HG03575 (cell line): ENCODE measurements at regions not wholly inside any gene's neighbourhood (a gene's known extent, or its start where the extent isn't known, plus 50 kb on each side); places are given as distances from the start of the nearest gene placed in this dataset.

Experiments
- ATAC-seq: cut with Tn5 transposase; IDR thresholded peaks from one replicate; pipeline ENCODE4 v1.9.1; 2021; ENCODE audit not compliant: unreplicated experiment, insufficient number of reproducible peaks, low FRiP score; ENCODE audit errors: extremely low read depth

GRCh38 chr5:2480871-2481270 is 270.6 kb downstream of the IRX2 start:
- ATAC-seq = no peak

DNA sequence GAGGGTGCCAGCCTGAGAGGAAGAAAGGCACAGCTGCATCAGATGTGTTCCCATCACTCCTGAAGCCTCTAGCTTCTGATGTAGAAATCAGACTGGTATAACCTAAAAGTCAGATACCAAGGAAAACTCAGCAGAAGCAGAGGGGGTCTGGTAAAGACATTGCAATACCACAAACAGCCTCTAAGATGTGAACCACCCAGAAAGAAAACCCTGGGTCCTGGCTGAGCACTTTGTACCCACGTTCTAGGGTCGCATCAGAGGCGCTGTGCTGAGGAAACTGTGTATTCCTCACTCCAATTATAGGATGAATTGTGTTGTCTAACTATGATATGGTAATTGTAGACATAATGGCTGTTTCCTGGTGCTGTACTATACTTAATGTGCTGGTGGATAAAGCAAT is 275.6 kb downstream of the IRX2 start:
- ATAC-seq = no peak

- ATAC-seq = no peak
Measured at GRCh38 chr5:2472670-2473069, 278.8 kb downstream of the IRX2 start.

- no peak for ATAC-seq
Measured at GRCh38 chr5:2471152-2471879, 280.2 kb downstream of the IRX2 start.

- no peak for ATAC-seq
Measured at GRCh38 chr5:2466966-2467365, 284.5 kb downstream of the IRX2 start.

DNA sequence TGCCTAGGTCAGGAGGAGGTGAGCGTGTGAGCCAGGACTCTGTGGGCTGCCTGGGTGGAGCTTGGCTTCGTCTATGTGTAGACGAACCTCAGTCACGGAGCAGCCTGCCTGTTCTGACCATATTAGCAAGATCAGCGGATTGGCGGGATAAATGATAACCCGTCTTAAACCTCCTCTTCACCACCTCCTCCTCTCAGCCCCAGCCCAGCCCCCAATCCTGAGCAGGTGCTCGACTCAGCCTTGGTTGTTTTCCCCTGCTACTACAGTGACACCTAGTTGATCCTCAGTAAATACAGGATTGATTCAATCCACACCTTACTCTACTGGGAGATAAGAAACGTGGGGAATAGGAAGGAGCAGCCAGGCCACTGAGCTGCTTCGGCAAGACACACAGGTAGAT is 286.1 kb downstream of the IRX2 start:
- ATAC-seq = no peak

DNA sequence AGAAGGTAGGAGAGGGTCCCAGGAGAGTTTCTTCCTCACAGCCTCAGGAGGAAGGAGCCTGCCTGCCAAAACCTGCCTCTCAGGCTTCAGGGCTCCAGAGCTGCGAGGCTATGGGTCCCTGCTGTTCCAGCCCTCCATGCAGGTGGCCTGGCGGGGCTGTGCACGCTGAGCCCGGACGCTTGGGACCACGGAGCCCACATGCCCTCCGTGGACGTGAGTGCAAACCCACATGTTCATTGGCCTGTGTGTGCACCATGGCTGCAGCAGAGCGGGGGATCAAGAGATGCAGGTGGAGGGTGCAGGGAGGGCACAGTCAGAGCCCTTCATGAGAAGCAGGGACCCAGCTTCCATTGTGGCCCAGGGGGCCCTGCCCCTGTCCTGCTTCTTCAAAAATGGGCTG is 287.3 kb downstream of the IRX2 start:
- ATAC-seq = no peak

DNA sequence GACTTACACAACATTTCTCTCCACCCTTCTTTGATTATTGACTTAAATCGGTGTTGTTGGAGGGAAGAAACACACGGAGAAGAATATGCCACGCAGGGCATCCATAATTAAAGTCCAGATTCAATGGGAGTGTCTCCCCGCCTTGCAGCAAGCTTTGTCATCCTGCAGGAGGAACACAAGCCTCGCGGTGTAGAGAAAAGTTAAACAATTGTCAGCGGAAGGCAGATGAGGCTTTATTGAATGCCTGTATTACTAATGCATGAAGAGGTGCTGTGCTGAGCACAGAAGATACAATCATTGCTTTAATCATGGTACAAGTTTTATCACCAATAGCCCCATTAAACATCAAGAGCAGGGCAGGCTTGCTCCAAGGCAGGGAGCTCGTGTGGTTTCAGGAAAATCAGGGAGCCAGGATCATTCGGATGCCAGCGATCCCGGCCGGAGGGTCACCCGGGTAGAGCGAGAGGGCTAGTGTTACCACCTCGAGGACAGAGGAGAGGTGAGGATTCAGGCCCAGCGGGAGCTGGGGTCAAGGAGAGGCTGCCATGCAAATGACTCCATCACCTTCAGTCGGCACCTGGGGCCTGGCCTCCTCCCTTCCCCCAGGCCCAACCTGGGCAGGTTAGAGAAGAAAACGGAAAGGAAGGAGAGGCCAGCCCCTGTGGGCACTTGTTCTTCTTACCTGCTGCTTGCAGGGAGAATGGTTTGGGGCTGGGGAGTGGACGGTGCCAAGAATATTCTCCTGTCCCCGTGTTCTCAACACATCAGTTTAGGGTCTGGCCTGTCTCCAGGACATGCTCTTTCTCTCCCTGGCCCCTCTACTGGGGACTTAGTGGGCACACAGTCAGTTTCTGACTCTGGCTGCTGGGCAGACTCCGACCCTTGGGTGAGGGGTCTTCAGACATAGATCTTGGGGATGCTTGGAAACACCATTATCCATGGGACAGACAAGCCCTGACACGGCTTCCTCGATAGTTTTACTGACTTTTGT is 289.5 kb downstream of the IRX2 start:
- no peak for ATAC-seq

DNA sequence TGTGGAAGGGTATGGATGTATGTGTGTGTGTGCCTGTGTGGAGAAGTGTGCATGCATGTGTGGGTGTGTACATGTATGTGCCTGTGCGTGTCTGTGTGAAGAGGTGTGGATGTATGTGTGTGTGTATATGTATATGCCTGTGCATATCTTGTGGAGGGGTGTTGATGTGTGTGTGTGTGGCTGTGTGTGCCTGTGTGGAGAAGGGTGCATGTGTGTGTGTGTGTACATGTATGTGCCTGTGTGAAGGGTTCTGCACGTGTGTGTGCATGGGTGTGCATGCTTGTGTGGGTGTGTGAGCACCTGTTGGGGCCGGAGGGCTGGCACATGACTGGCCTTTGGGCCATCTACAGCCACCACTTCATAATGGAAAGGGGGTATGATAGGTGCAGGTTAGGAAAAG is 291.4 kb downstream of the IRX2 start:
- no peak for ATAC-seq

- ATAC-seq = no peak
Measured at GRCh38 chr5:2459251-2459650, 292.2 kb downstream of the IRX2 start.

DNA sequence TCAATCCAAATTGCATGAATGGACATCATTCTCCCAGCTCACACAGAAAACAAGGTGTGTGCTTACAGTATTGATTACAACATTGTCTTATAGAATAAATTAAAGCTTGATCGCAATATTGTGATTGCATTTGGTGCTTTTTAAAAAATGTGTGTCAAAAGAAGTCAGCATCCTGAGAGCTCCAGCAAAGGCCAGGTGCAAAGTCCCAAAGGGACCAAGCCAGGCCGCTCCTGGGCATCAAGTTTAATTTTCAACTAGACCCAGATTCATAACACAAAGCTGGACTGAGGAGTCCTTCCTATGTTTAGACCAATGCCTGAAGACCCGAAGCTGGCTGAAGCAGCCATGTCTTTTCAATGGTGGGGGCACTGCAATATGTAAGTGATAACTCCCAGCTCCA is 295.6 kb downstream of the IRX2 start:
- ATAC-seq = no peak

- no peak for ATAC-seq
Measured at GRCh38 chr5:2454876-2455275, 296.6 kb downstream of the IRX2 start.

GRCh38 chr5:2453781-2454180 is 297.7 kb downstream of the IRX2 start:
- no peak for ATAC-seq

- no peak for ATAC-seq
Measured at GRCh38 chr5:2451100-2451499, 300.4 kb downstream of the IRX2 start.

GRCh38 chr5:2442496-2443354 is 308.8 kb downstream of the IRX2 start:
- ATAC-seq = no peak

DNA sequence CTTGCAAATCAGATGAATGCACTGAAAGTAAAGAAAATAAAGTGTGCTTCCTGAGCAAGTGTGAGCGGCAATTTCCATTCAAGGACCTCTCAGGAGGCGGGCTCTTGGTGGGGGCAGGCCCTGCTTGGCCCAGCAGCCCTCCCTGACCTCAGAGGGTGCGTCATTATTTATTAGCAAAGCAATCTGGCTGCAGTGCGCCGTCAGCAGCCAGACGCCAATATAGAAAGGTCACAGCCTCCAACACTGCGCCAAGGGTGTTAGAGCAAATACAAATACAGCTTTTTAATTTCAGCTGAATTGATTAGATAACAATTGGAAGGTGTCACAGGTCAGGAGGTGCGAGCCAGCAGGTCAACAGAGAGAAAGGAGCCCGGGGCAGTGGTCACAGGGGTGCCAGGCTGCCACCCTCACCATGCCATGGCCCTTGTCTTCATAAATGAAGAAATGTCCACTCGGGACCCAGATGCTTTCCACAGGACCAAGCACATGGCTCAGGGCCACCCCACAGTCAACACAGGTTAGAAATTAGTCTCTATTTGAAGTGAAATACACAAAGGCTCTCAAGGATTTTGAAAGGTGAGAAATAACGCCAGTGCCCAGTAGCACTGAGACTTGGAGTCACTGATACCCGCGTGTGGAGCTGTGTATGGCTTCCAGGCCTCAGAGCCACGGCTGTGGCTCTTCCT is 309.8 kb downstream of the IRX2 start:
- ATAC-seq = no peak

- ATAC-seq = no peak
Measured at GRCh38 chr5:2439608-2440007, 311.9 kb downstream of the IRX2 start.

GRCh38 chr5:2433086-2433485 is 318.4 kb downstream of the IRX2 start:
- no peak for ATAC-seq
